Skeletal muscle cell (primary cell): ENCODE measurements at regions not wholly inside any gene's neighbourhood (a gene's known extent, or its start where the extent isn't known, plus 50 kb on each side); places are given as distances from the start of the nearest gene placed in this dataset.

ENCODE experiments used
- DNase-seq: peaks from one replicate; pipeline ENCODE4 v3.0.0-alpha.2; 2010; ENCODE audit warnings: low read depth
- H3K4me3 ChIP-seq: 2 replicates; pipeline ENCODE4 v1.5.1; 2011; ENCODE audit warnings: low read depth, mild to moderate bottlenecking, control low read depth, low read length, moderate library complexity

- DNase-seq: peak; percentile 38
- H3K4me3 ChIP-seq: no peak overlapping the region
Measured at GRCh38 chr3:186487819-186488218, 56.4 kb downstream of the CRYGS start.

GRCh38 chr3:186487037-186487436 is 57.1 kb downstream of the CRYGS start:
- no peak for DNase-seq

GRCh38 chr3:186483611-186484340 is 60.4 kb downstream of the CRYGS start:
- no peak for DNase-seq
- H3K4me3 ChIP-seq: no peak overlapping the region

More at GRCh38 chr3:186487037-186487436, 57.1 kb downstream of the CRYGS start:
- no peak overlapping the region for H3K4me3 ChIP-seq

- no peak for DNase-seq
- H3K4me3 ChIP-seq: no peak overlapping the region
Measured at GRCh38 chr3:186481526-186481925, 62.7 kb downstream of the CRYGS start.

GRCh38 chr3:186477876-186478275 is 66.3 kb downstream of the CRYGS start:
- DNase-seq: no peak
- no peak overlapping the region for H3K4me3 ChIP-seq

GRCh38 chr3:186477033-186477432 is 67.1 kb downstream of the CRYGS start:
- DNase-seq: no peak
- no peak overlapping the region for H3K4me3 ChIP-seq

GRCh38 chr3:186476541-186476940 is 67.6 kb downstream of the CRYGS start:
- H3K4me3 ChIP-seq: no peak overlapping the region
- no peak for DNase-seq

GRCh38 chr3:186476044-186476468 is 68.1 kb downstream of the CRYGS start:
- no peak for DNase-seq
- H3K4me3 ChIP-seq: no peak overlapping the region

GRCh38 chr3:186473166-186473565 is 71.0 kb downstream of the CRYGS start:
- no peak for DNase-seq
- no peak overlapping the region for H3K4me3 ChIP-seq

- no peak for DNase-seq
Measured at GRCh38 chr3:186472456-186473008, 71.6 kb downstream of the CRYGS start.

GRCh38 chr3:186471771-186472170 is 72.4 kb downstream of the CRYGS start:
- H3K4me3 ChIP-seq: no peak overlapping the region
- DNase-seq: no peak

More at GRCh38 chr3:186472456-186473008, 71.6 kb downstream of the CRYGS start:
- H3K4me3 ChIP-seq: no peak overlapping the region

GRCh38 chr3:186469525-186469924 is 74.7 kb downstream of the CRYGS start:
- DNase-seq: no peak
- H3K4me3 ChIP-seq: no peak overlapping the region

GRCh38 chr3:186467969-186468368 is 76.2 kb downstream of the CRYGS start:
- no peak overlapping the region for H3K4me3 ChIP-seq
- DNase-seq: no peak

GRCh38 chr3:186466391-186466974 is 77.7 kb downstream of the CRYGS start:
- H3K4me3 ChIP-seq: no peak overlapping the region
- DNase-seq: no peak

- no peak for DNase-seq
- no peak overlapping the region for H3K4me3 ChIP-seq
Measured at GRCh38 chr3:186465508-186465907, 78.7 kb downstream of the CRYGS start.

GRCh38 chr3:186464424-186465093 is 79.6 kb downstream of the CRYGS start:
- DNase-seq: no peak
- H3K4me3 ChIP-seq: no peak overlapping the region

GRCh38 chr3:186461141-186461540 is 83.0 kb downstream of the CRYGS start:
- no peak overlapping the region for H3K4me3 ChIP-seq
- peak; percentile 52 for DNase-seq

GRCh38 chr3:186459108-186459467 is 85.1 kb downstream of the CRYGS start:
- no peak for DNase-seq
- H3K4me3 ChIP-seq: no peak overlapping the region

GRCh38 chr3:186458306-186459107 is 85.7 kb downstream of the CRYGS start:
- H3K4me3 ChIP-seq: no peak overlapping the region
- no peak for DNase-seq

- no peak overlapping the region for H3K4me3 ChIP-seq
- DNase-seq: no peak
Measured at GRCh38 chr3:186457236-186457635, 86.9 kb downstream of the CRYGS start.
